ENCODE measurements at regions not wholly inside any gene's neighbourhood (a gene's known extent, or its start where the extent isn't known, plus 50 kb on each side); places are given as distances from the start of the nearest gene placed in this dataset.

- Histone ChIP-seq H3K9ac (ENCODE audit: insufficient read depth, low read depth, low read length) (no peak overlapping the region), H3K27me3 (ENCODE audit: control insufficient read depth in 1 of 2, insufficient read depth in 2 of 2, low read length in 2 of 2) (peaks cover 5 to 18% of the 10 kb centered on the region in 2 experiments; a peak in 2 of 5 replicates), H3K36me3 (replicated peaks in 1 of 2; ENCODE audit: control insufficient read depth in 1 of 2, insufficient read depth in 2 of 2, low read length in 2 of 2) (no peaks in the 10 kb centered on the region), H4K20me1 (ENCODE audit: insufficient read depth, low read length) (no peaks in the 10 kb centered on the region), H3K4me1 (ENCODE audit: insufficient read depth, low read length) (no peaks in the 10 kb centered on the region), H3K79me2 (ENCODE audit: insufficient read depth, low read length) (no peaks in the 10 kb centered on the region), H3K4me3 (replicated peaks in 1 of 3; ENCODE audit: insufficient read depth in 1 of 3, low read depth in 2 of 3, low read length in 3 of 3) (no peak overlapping the region), H3K27ac (ENCODE audit: extremely low read length, insufficient read depth, low read length) (no peak overlapping the region), H2AFZ (ENCODE audit: low read length) (no peak overlapping the region), H3K4me2 (ENCODE audit: low read depth, low read length) (no peak overlapping the region), H3K9me3 (ENCODE audit: low read length) (no peaks in the 10 kb centered on the region)
- no TSS peak for BruUV-seq (replicated peaks)
- ChIA-PET POLR2A (no interaction called here), CTCF (ENCODE audit: low intra/inter-chr PET ratio, low total read pairs) (no interaction called here)
- no peak for DNase-seq (ENCODE audit: low spot score)
- in situ Hi-C loops (cut with HindIII; ENCODE audit: extremely low pct_ligation_motif_present, low pct_unique_long_range_greater_than_20kb) = no loop called here
- intact Hi-C loops (cut with micrococcal nuclease; ENCODE audit: unreplicated experiment) = no loop called here
- no peak for FAIRE-seq
- WGBS (ENCODE audit: low lambda C conversion rate) = 21% methylated on average over 18 of the region's 20 CpGs
- TF ChIP-seq, protein P1, sequence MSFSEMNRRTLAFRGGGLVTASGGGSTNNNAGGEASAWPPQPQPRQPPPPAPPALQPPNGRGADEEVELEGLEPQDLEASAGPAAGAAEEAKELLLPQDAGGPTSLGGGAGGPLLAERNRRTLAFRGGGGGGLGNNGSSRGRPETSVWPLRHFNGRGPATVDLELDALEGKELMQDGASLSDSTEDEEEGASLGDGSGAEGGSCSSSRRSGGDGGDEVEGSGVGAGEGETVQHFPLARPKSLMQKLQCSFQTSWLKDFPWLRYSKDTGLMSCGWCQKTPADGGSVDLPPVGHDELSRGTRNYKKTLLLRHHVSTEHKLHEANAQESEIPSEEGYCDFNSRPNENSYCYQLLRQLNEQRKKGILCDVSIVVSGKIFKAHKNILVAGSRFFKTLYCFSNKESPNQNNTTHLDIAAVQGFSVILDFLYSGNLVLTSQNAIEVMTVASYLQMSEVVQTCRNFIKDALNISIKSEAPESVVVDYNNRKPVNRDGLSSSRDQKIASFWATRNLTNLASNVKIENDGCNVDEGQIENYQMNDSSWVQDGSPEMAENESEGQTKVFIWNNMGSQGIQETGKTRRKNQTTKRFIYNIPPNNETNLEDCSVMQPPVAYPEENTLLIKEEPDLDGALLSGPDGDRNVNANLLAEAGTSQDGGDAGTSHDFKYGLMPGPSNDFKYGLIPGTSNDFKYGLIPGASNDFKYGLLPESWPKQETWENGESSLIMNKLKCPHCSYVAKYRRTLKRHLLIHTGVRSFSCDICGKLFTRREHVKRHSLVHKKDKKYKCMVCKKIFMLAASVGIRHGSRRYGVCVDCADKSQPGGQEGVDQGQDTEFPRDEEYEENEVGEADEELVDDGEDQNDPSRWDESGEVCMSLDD (CRISPR knock-in tag; IDR thresholded peaks at IDR 0.05; ENCODE audit: borderline replicate concordance) = no peak
- TF ChIP-seq FOSL1 (CRISPR knock-in tag; IDR thresholded peaks at IDR 0.05; ENCODE audit: borderline replicate concordance) (no peak), RCOR2 (CRISPR knock-in tag; IDR thresholded peaks at IDR 0.05) (no peak), ELF4 (CRISPR knock-in tag; IDR thresholded peaks at IDR 0.05; ENCODE audit: borderline replicate concordance) (no peak), ZFP90 (CRISPR knock-in tag; IDR thresholded peaks at IDR 0.05; ENCODE audit: borderline replicate concordance) (no peak), PLSCR1 (CRISPR knock-in tag; IDR thresholded peaks at IDR 0.05; ENCODE audit: borderline replicate concordance) (no peak), BRD4 (CRISPR knock-in tag; IDR thresholded peaks at IDR 0.05) (no peak), ZNF761 (CRISPR knock-in tag; conservative IDR thresholded peaks at IDR 0.05) (no peak), ZNF704 (CRISPR knock-in tag; IDR thresholded peaks at IDR 0.05; ENCODE audit: borderline replicate concordance) (no peak)
- TF ChIP-seq, protein P2, sequence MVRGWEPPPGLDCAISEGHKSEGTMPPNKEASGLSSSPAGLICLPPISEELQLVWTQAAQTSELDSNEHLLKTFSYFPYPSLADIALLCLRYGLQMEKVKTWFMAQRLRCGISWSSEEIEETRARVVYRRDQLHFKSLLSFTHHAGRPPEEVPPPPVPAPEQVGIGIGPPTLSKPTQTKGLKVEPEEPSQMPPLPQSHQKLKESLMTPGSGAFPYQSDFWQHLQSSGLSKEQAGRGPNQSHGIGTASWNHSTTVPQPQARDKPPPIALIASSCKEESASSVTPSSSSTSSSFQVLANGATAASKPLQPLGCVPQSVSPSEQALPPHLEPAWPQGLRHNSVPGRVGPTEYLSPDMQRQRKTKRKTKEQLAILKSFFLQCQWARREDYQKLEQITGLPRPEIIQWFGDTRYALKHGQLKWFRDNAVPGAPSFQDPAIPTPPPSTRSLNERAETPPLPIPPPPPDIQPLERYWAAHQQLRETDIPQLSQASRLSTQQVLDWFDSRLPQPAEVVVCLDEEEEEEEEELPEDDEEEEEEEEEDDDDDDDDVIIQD (CRISPR knock-in tag; IDR thresholded peaks at IDR 0.05; ENCODE audit: low read depth) = no peak
- TF ChIP-seq, protein P3, sequence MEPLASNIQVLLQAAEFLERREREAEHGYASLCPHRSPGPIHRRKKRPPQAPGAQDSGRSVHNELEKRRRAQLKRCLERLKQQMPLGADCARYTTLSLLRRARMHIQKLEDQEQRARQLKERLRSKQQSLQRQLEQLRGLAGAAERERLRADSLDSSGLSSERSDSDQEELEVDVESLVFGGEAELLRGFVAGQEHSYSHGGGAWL (CRISPR knock-in tag; IDR thresholded peaks at IDR 0.05) = no peak
- ATAC-seq = no peak
These were observed 485.0 kb upstream of the MGMT start for GRCh38 chr10:128981881-128982615.

Data from HepG2 (cell line).